GM12892 (cell line): ENCODE measurements at regions not wholly inside any gene's neighbourhood (a gene's known extent, or its start where the extent isn't known, plus 50 kb on each side); places are given as distances from the start of the nearest gene placed in this dataset.

Source experiments
- POLR2A ChIP-seq: IDR thresholded peaks from 2 replicates; pipeline ENCODE4 v1.6.1; 2011; ENCODE audit warnings: low read depth, low read length, control low read depth
- POLR2AphosphoS5 ChIP-seq: IDR thresholded peaks from 2 replicates; pipeline ENCODE4 v1.6.1; 2011; ENCODE audit warnings: low read depth, low read length, control low read depth

DNA sequence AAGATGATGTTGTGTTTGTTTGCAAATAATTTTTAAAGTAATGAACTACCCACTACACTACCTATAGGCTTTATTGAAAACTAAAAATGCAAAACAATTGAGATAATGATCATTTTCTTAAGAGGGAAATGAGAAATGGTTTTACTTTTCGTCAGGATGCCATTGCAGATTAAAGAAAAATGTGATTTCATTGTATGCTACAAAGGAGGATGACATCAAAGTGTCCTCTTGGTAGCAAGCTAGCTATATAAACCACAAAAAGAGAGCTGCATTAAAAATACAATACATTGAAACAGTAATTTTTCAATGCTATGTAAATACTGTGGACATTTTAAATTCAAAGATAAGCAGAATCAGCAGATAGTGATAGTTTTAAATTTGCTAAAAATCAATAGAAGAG lies 87.5 kb upstream of the DPYD start:
- TF ChIP-seq POLR2A (no peak), POLR2AphosphoS5 (no peak)
